Stomach (tissue), 8 donors: ENCODE measurements at regions not wholly inside any gene's neighbourhood (a gene's known extent, or its start where the extent isn't known, plus 50 kb on each side); places are given as distances from the start of the nearest gene placed in this dataset.

Source experiments
- DNase-seq, 2 donors: peaks; one replicate each; pipeline versions ENCODE4 v3.0.0 to v3.0.0-alpha.2; 2013 to 2019
- H3K27ac ChIP-seq, 5 donors: fragments of 200-600 bp in 4 of 5; sonication (generic) in 4 of 5; one replicate each; pipeline ENCODE4 v1.5.1; 2013 to 2019; ENCODE audit warnings: mild to moderate bottlenecking in 1 of 5, moderate library complexity in 1 of 5
- H3K27me3 ChIP-seq, 3 donors: fragments of 200-600 bp; sonication (generic); one replicate each; pipeline ENCODE4 v1.5.1; 2017 to 2019; ENCODE audit warnings: mixed run types in 1 of 3
- H3K36me3 ChIP-seq, 4 donors: fragments of 200-600 bp; sonication (generic); 1 replicate in 3 of 4; 2 replicates in 1 of 4; pipeline ENCODE4 v1.5.1; 2016 to 2019
- H3K4me1 ChIP-seq, 4 donors: fragments of 200-600 bp; sonication (generic); one replicate each; pipeline ENCODE4 v1.5.1; 2016 to 2019
- H3K4me3 ChIP-seq, 4 donors: fragments of 200-600 bp; sonication (generic) in 3 of 4; one replicate each; pipeline ENCODE4 v1.5.1; 2016 to 2019; ENCODE audit warnings: mild to moderate bottlenecking in 1 of 4
- H3K9me3 ChIP-seq, 4 donors: fragments of 200-600 bp; sonication (generic); one replicate each; pipeline ENCODE4 v1.5.1; 2016 to 2019
- CTCF ChIP-seq, 7 experiments: fragments of 450-650 bp in 4 of 7; fragments of 200-600 bp in 3 of 7; sonication (generic) in 3 of 7; IDR thresholded peaks; one replicate each; pipeline ENCODE4 v1.5.1; 2016 to 2019; ENCODE audit warnings: antibody characterized with exemption in 7 of 7, control low read depth in 2 of 7, mild to moderate bottlenecking in 1 of 7
- EP300 ChIP-seq: sonication (generic); formaldehyde crosslinking; IDR thresholded peaks from one replicate; pipeline ENCODE4 v1.6.1; 2017; ENCODE audit warnings: antibody characterized with exemption
- POLR2A ChIP-seq, 4 donors: fragments of 450-650 bp; IDR thresholded peaks; one replicate each; pipeline ENCODE4 v1.6.1; 2016; ENCODE audit warnings: antibody characterized with exemption in 4 of 4, control low read depth in 2 of 4, mild to moderate bottlenecking in 1 of 4, moderate library complexity in 1 of 4
- POLR2AphosphoS5 ChIP-seq, 3 donors: sonication (generic); formaldehyde crosslinking; IDR thresholded peaks; one replicate each; pipeline ENCODE4 v1.6.1; 2016; ENCODE audit warnings: antibody characterized with exemption in 3 of 3
- WGBS, 5 donors: extraction: QIAGEN DNeasy Blood & Tissue Kit in 3 of 5; methylation state at CpG; one replicate each; pipeline versions ENCODE4 v1.1.5 to v1.1.7; 2013 to 2018; 5-methylcytosine and 5-hydroxymethylcytosine counted together
- intact Hi-C: fragments of 100-400 bp; cut with DNase I; formaldehyde crosslinking; loops from one replicate; pipeline ENCODE4 v1.15.1; 2023; ENCODE audit warnings: low total_unique reads
- donor health status: healthy with polysubstance abuse.
- donor health status: Bipolar disorder and iron deficiency.
- donor health status: healthy.

GRCh38 chr6:153677522-153677921 lies 361.5 kb upstream of the OPRM1 start:
- 56 to 85% (median 82%) methylated on average over 2 of the region's 2 CpGs for WGBS, 5 donors
- Histone ChIP-seq H3K9me3 (no peaks in the 10 kb centered on the region), H3K27me3 (no peaks in the 10 kb centered on the region), H3K36me3 (no peaks in the 10 kb centered on the region), H3K4me1 (no peaks in the 10 kb centered on the region), H3K4me3 (no peak overlapping the region), H3K27ac (no peak overlapping the region)
- TF ChIP-seq CTCF (IDR thresholded peaks at IDR 0.05) = no peak
- TF ChIP-seq POLR2AphosphoS5 (IDR thresholded peaks at IDR 0.05) = no peak
- no peak for TF ChIP-seq EP300
- no peak for TF ChIP-seq POLR2A (IDR thresholded peaks at IDR 0.05)
- DNase-seq = no peak
- intact Hi-C loops = no loop called here

- Histone ChIP-seq H3K9me3 (no peaks in the 10 kb centered on the region), H3K27me3 (no peaks in the 10 kb centered on the region), H3K27ac (no peak overlapping the region), H3K4me3 (no peak overlapping the region), H3K4me1 (no peaks in the 10 kb centered on the region), H3K36me3 (no peaks in the 10 kb centered on the region)
- WGBS, 5 donors = 74 to 87% (median 80%) methylated on average over 2 of the region's 2 CpGs
- intact Hi-C loops = no loop called here
- no peak for DNase-seq
- TF ChIP-seq POLR2AphosphoS5 (IDR thresholded peaks at IDR 0.05) (no peak), CTCF (IDR thresholded peaks at IDR 0.05) (no peak), EP300 (no peak), POLR2A (IDR thresholded peaks at IDR 0.05) (no peak)
Observed at GRCh38 chr6:153673750-153674149, 365.3 kb upstream of the OPRM1 start.

GRCh38 chr6:153673225-153673624 lies 365.8 kb upstream of the OPRM1 start:
- TF ChIP-seq EP300 (no peak), CTCF (IDR thresholded peaks at IDR 0.05) (no peak), POLR2A (IDR thresholded peaks at IDR 0.05) (no peak), POLR2AphosphoS5 (IDR thresholded peaks at IDR 0.05) (no peak)
- 20 to 62% (median 57%) methylated on average over 2 of the region's 2 CpGs for WGBS, 5 donors
- Histone ChIP-seq H3K9me3 (no peaks in the 10 kb centered on the region), H3K4me3 (no peak overlapping the region), H3K4me1 (no peaks in the 10 kb centered on the region), H3K27ac (no peak overlapping the region), H3K27me3 (no peaks in the 10 kb centered on the region), H3K36me3 (no peaks in the 10 kb centered on the region)
- DNase-seq = no peak
- intact Hi-C loops = no loop called here

GRCh38 chr6:153670403-153671026 lies 368.5 kb upstream of the OPRM1 start:
- no peaks in the 10 kb centered on the region for H3K36me3 ChIP-seq
- DNase-seq = no peak
- WGBS, 5 donors = 68 to 73% (median 72%) methylated on average over 4 of the region's 4 CpGs
- H3K4me1 ChIP-seq = no peaks in the 10 kb centered on the region
- H3K27ac ChIP-seq = no peak overlapping the region
- H3K27me3 ChIP-seq = no peaks in the 10 kb centered on the region
- TF ChIP-seq CTCF (IDR thresholded peaks at IDR 0.05) (no peak), POLR2A (IDR thresholded peaks at IDR 0.05) (no peak), POLR2AphosphoS5 (IDR thresholded peaks at IDR 0.05) (no peak), EP300 (no peak)
- intact Hi-C loops = no loop called here
- H3K9me3 ChIP-seq = no peaks in the 10 kb centered on the region
- H3K4me3 ChIP-seq = no peak overlapping the region
